ENCODE measurements at regions not wholly inside any gene's neighbourhood (a gene's known extent, or its start where the extent isn't known, plus 50 kb on each side); places are given as distances from the start of the nearest gene placed in this dataset.
"Not testable (repeated sequence)": the region's sequence is repeated elsewhere in the genome, so short reads cannot be mapped to it uniquely, and the experiment has no call there.

DNA sequence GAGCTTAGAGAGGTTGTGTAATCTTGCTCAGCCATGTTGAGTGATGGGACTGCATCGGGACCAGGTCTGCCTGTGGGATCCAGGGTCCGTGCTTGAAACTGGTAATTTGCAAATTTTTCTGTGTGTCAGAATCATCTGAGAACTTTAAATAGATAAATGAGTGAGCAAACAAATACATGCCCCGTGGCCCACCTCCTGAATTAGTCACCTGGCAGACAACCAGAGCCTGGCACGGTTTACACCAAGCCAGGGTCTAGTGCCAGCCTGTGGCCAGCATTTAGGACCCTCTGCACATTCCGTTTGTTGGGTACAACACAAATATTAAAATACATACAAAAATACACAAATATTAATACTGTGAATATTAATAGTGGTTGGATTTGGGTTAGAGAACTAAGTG lies 90.6 kb upstream of the STOX2 start:
- DNase-seq (ENCODE audit: low read depth in 1 of 2, low spot score in 1 of 2) = no peak

DNA sequence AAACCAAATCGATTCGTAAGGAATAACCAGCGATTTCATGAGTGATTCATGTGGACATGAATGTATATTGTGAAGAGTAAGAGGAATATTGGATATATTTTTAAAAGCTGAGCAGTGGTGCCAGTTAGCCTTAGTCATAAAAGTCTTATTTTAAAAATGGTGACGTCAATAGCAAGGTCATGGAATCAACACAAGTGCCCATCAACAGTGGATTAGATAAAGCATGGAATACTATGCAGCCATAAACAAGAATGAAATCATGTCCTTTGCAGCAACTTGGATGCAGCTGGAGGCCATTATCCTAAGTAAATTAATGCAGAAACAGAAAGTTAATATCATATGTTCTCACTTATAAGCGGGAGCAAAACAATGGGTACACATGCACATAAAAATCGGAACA lies 89.0 kb upstream of the STOX2 start:
- DNase-seq (ENCODE audit: low read depth in 1 of 2, low spot score in 1 of 2) = no peak

- no peak for DNase-seq (ENCODE audit: low read depth in 1 of 2, low spot score in 1 of 2)
Measured at GRCh38 chr4:183816882-183817509, 88.1 kb upstream of the STOX2 start.

- not testable (repeated sequence) for DNase-seq (ENCODE audit: low read depth in 1 of 2, low spot score in 1 of 2)
Measured at GRCh38 chr4:183818591-183818990, 86.5 kb upstream of the STOX2 start.

- no peak for DNase-seq (ENCODE audit: low read depth in 1 of 2, low spot score in 1 of 2)
Measured at GRCh38 chr4:183821076-183821853, 83.8 kb upstream of the STOX2 start.

DNA sequence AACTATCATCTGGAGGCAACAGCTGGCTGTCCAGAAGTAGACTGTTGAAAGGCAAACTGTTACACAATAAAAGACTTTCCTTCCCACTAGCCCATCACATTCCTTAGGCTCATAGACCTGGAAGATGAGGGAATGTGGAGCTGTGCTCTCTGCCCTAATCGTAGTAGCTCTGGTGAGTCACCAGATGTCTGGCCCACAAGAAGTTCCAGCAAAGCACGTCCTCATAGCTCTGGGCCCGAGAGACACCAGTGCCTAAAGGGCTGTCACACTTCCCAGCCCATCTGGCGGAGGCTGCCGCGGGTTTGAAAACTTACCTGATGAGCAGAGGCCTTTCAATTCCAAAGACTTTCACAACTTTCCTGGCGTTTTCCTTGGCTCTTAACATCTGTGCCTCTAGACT lies 81.7 kb upstream of the STOX2 start:
- DNase-seq (ENCODE audit: low read depth in 1 of 2, low spot score in 1 of 2) = no peak

- DNase-seq (ENCODE audit: low read depth in 1 of 2, low spot score in 1 of 2) = no peak
Measured at GRCh38 chr4:183825346-183825745, 79.8 kb upstream of the STOX2 start.

- DNase-seq (ENCODE audit: low read depth in 1 of 2, low spot score in 1 of 2) = no peak
Measured at GRCh38 chr4:183826461-183826860, 78.6 kb upstream of the STOX2 start.

- no peak for DNase-seq (ENCODE audit: low read depth in 1 of 2, low spot score in 1 of 2)
Measured at GRCh38 chr4:183828125-183828524, 77.0 kb upstream of the STOX2 start.

DNA sequence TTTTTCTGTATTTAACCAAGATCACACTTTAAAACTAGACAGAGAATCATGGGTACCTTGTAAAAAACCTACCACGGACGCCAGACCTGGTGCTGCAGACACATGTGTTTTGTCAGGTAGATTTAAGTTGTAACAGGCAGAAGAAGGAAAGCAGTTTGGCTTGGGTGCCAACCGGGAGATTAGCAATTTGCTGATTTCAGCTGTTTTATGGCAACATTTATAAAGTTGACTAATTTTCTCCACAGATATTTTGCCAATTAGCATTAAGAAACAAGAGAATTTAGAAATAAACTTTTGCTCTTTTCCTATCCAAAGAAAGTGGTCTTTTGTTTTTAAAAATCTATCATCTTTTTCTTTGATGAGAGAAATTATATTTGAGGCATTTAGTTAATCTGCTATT lies 76.3 kb upstream of the STOX2 start:
- no peak for DNase-seq (ENCODE audit: low read depth in 1 of 2, low spot score in 1 of 2)

- no peak for DNase-seq (ENCODE audit: low read depth in 1 of 2, low spot score in 1 of 2)
Measured at GRCh38 chr4:183830438-183830985, 74.6 kb upstream of the STOX2 start.

DNA sequence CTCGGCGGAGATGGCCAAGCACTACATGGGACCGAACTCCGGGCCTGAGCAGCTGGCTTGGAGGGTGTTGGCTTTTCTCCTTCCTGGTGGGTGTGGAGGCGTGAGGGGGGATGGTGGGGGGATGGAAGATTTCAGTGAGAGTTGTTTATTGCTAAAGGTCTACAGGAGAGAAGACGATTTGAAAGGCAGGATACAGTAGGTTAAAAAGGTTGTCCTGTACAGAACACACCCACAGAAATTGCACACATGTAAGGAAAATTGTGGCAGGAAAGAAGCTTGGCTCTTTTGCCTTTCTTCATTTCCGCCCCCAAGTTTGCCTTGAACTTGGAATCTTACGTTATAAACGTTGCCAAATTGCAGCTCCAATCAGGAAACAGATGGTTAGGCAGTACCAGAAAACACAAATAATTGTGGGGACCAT lies 74.1 kb upstream of the STOX2 start:
- DNase-seq (ENCODE audit: low read depth in 1 of 2, low spot score in 1 of 2) = no peak

- DNase-seq (ENCODE audit: low read depth in 1 of 2, low spot score in 1 of 2) = no peak
Measured at GRCh38 chr4:183831683-183832082, 73.4 kb upstream of the STOX2 start.

DNA sequence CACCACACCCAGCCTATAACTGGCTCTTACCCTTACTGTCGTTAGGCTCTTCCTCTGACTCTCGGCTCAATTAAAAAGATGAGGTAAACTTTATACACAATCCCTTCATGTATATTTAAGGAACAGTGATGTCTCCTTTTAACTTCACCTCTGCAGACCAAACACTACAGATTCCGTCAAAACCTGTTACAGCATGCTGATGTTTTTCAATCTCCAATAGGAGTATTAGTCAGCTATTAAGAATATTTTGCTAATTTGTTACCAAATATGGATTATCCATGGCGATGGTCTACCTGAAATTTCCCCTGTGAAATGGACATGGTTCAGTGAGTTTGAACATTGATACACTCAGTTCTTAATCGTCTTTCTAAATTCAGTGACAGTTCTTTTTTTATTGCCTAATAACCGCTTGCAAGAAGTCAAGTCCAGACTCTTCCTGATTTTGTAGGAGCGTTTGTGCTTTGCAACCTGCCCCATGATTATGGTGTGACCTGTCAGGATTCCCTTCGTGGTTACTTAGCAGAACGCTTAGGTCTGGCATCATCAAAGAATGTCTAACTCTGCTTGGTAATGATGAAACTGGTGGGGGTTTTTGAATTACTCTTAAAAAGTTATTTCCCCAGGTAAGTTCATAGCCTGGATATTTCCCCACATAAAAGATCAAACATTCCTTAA lies 72.2 kb upstream of the STOX2 start:
- no peak for DNase-seq (ENCODE audit: low read depth in 1 of 2, low spot score in 1 of 2)

DNA sequence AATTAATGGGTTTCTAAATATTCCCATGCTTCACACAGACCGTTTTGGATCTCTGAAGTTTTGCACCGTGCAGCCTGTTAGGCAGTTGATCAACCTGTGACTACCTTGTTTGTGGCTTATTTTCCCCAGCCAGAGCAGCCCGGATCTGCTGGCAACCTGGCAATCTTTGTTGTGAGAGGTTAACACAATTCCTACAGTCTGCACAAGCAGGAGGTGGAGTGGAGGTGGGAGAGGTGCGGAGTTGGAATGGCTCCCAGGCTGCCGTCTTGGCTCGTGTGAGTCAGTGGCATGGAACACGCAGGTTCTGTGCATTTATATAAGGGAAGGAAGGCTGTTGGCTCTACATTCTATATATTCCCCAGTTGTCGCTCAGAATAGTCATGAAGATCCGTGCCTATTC lies 70.9 kb upstream of the STOX2 start:
- no peak for DNase-seq (ENCODE audit: low read depth in 1 of 2, low spot score in 1 of 2)

DNA sequence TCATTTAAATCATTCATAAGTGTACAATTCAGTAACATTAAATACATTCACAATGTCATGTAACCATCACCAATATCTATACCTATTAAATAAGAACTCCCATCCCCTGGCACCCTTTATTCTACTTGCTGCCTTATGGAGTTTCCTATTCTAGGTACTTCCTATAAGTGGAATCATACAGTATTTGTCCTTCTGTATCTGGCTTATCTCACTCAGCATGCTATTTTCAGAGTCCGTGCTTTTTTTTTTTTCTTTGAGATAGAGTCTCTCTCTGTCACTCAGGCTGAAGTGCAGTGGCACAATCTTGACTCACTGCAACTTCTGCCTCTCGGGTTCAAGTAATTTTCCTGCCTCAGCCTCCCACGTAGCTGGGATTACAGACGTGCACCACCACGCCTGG lies 67.9 kb upstream of the STOX2 start:
- no peak for DNase-seq (ENCODE audit: low read depth in 1 of 2, low spot score in 1 of 2)

GRCh38 chr4:183838987-183839712 lies 66.0 kb upstream of the STOX2 start:
- DNase-seq (ENCODE audit: low read depth in 1 of 2, low spot score in 1 of 2) = no peak

GRCh38 chr4:183840311-183840710 lies 64.8 kb upstream of the STOX2 start:
- DNase-seq (ENCODE audit: low read depth in 1 of 2, low spot score in 1 of 2) = peak; percentile 11 to 43

DNA sequence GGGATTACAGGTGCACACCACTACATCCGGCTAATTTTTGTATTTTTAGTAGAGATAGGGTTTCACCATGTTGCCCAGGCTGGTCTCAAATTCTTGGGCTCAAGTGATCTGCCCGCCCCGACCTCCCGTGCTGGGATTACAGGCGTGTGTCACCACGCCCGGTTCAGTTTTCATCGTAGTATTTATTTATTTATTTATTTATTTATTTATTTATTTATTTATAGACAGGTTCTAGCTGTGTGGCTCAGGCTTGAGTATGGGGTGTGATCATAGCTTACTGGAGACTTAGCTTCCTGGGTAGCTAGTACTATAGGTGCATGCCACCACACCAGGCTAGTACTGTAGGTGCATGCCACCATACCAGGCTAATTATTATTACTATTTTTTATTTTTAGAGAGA lies 64.1 kb upstream of the STOX2 start:
- DNase-seq (ENCODE audit: low read depth in 1 of 2, low spot score in 1 of 2) = no peak

DNA sequence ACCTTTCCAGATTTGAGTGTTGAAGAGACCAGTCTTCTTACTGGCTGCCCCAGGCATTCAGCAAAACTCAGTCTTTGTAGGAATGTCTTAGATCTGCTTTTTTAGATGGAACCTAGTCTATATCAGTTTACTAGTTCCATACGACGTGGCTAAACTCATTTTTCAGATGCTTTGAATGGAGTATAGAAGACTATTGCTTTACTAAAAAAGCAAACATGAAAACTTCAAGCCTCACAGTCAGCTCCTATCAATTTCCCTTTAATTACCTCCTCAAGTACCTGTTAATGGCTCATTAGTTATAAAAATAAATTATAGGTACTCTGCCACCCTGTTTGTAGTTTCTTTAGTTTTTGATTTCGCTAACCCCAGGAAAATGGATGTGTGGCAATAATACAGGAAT lies 63.0 kb upstream of the STOX2 start:
- DNase-seq (ENCODE audit: low read depth in 1 of 2, low spot score in 1 of 2) = no peak

DNA sequence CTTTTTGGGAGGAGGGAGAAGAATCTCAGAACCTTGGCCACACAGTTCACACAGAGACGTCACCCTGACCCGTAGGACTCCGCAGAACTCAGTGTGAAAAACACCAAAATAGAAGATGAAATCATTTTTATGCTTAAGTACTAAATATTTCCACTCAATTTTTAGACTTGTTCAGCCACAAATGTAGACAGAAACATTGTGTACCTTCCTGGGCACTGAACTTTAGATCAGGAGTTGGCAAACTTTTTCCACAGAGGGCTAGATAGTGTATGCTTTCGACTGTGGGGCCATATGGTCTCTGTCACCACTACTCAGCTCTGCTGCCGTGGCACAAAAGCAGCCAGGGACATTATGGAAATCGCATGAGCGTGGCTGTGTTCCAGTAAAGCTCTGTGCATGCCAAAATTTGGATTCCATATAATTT lies 61.8 kb upstream of the STOX2 start:
- DNase-seq (ENCODE audit: low read depth in 1 of 2, low spot score in 1 of 2) = no peak

All from stimulated activated CD4-positive, alpha-beta T cell treated with anti-CD3 and anti-CD28 coated beads, Interleukin-15, amount 100 ng/mL, for 1 hour (primary cell).